22Rv1 (cell line): ENCODE measurements at regions not wholly inside any gene's neighbourhood (a gene's known extent, or its start where the extent isn't known, plus 50 kb on each side); places are given as distances from the start of the nearest gene placed in this dataset.

Experiments used
- H3K27ac ChIP-seq: fragments of 450-650 bp; 2 replicates; pipeline ENCODE4 v1.5.1; 2017
- CTCF ChIP-seq: fragments of 450-650 bp; IDR thresholded peaks from 2 replicates; pipeline ENCODE4 v1.5.1; 2017; ENCODE audit warnings: mild to moderate bottlenecking
- ZFX ChIP-seq: fragments of 450-650 bp; IDR thresholded peaks from 2 replicates; pipeline ENCODE4 v1.6.1; 2017; ENCODE audit warnings: antibody characterized with exemption, borderline replicate concordance

DNA sequence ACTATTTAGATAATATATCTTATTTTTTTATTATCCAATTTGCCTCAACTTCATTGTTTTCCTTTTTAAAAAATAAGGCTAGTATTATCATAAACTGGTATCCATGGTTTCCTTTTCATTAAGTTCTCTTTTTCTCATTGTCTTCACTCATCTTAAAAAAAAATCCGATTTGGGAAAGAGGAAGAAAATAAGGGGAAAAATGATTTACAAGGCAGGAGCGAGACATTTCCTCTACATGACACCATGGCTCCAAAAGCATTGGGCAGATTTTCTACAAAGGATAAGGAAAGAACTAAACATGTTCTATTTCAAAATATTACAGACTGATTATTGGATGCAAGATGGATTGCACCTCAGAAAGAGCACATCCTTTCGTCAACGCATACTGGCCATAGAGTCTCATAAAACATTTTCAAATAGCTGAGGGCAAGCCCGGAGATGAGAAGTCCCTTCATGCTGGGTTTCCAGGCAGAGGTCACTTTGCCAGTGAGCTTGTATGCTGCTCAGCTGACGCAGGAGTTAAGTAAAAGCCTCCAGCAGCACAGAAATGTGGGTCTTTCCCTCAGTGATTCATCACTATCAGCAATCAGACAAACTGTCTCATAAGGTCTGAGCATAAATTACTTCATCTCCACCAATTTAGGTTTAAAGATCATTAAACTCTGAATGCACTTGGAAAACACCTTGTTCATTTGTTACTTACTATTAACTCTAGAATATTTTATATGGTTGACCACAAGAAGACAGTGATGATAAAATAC, 129.0 kb upstream of the TNFAIP3 start:
- TF ChIP-seq ZFX, result no peak
- no peak for TF ChIP-seq CTCF
- H3K27ac ChIP-seq, result no peak overlapping the region

DNA sequence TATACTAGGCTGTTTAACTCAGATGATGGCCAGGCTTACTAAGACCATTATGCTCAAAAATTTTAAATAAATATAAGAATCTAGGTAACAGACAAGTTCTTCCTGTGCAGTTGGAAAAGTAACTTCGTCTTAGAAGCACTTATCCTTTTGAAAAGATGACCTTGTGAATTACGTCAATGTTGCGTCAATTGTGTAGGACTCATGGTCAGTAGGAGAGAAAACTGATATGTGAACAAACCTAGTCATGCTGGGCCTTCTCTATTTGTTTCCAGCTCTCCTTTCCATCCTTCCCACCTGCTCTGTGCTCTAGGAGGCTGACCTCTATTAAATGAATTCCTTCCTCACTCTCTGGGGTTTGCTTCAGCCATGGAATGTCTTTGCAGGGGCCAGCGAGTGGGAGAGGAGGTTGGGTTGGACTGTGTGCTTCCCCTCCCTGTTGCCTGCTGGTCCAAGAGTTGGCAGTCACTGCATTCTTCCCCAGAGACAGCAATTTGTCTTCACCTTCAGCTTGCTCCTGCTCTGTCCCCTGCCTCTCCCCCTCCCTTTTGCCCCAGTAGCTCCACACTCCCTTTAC, 128.0 kb upstream of the TNFAIP3 start:
- TF ChIP-seq ZFX, result no peak
- no peak for TF ChIP-seq CTCF
- no peak overlapping the region for H3K27ac ChIP-seq

- H3K27ac ChIP-seq, result no peak overlapping the region
- no peak for TF ChIP-seq CTCF
Measured at GRCh38 chr6:137739544-137739943, 127.5 kb upstream of the TNFAIP3 start.

GRCh38 chr6:137740091-137740755, 126.8 kb upstream of the TNFAIP3 start:
- no peak for TF ChIP-seq ZFX
- TF ChIP-seq CTCF, result no peak
- H3K27ac ChIP-seq, result no peak overlapping the region

- TF ChIP-seq CTCF, result no peak
- no peak for TF ChIP-seq ZFX
- H3K27ac ChIP-seq, result no peak overlapping the region
Measured at GRCh38 chr6:137740967-137741761, 125.9 kb upstream of the TNFAIP3 start.

DNA sequence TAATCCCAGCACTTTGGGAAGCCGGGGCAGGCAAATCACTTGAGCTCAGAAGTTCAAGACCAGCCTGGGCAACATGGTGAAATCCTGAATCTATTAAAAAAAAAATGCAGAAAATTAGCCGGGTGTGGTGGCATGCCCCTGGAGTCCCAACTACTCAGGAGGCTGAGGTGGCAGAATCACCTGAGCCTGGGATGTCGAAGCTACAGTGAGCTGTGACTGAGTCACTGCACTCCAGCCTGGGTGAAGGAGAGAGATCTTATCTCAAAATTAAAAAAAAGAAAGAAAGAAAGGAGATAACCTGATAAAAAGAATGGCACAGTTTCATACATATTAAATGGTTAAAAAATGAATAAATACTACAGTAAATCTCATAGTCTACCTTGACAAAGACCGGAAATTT, 123.6 kb upstream of the TNFAIP3 start:
- no peak overlapping the region for H3K27ac ChIP-seq
- TF ChIP-seq ZFX (no peak), CTCF (no peak)
